ENCODE measurements at regions not wholly inside any gene's neighbourhood (a gene's known extent, or its start where the extent isn't known, plus 50 kb on each side); places are given as distances from the start of the nearest gene placed in this dataset.

DNA sequence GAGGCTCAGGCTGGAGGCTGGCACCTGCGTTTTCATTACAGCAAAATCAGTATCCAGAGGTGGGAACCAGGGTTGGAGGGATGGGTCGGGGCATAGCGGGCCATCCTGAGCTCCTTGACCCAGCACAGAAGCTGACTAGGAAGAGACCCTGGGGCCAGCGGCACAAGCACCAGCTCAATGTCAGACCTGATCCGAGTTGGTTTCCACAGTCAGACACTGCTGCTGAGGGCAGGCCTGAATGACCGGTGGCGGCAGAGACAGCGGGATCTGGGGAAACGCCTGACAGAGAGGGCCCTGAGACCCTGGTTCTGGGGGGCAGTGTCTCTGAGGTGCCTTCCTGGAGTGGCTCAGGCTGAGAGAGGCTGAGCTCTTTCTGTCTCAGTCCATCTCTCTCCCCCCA is 162.0 kb upstream of the C1orf174 start:
- intact Hi-C loops (cut with DNase I; ENCODE audit: low total_unique reads) = no loop called here
- 82 to 83% methylated on average over 8 to 9 of the region's 9 CpGs for WGBS, 2 donors
- no peak overlapping the region for H3K4me3 ChIP-seq (ENCODE audit: low read depth, poor library complexity, severe bottlenecking)
- TF ChIP-seq POLR2A (IDR thresholded peaks at IDR 0.05) = no peak
- TF ChIP-seq, protein P1, sequence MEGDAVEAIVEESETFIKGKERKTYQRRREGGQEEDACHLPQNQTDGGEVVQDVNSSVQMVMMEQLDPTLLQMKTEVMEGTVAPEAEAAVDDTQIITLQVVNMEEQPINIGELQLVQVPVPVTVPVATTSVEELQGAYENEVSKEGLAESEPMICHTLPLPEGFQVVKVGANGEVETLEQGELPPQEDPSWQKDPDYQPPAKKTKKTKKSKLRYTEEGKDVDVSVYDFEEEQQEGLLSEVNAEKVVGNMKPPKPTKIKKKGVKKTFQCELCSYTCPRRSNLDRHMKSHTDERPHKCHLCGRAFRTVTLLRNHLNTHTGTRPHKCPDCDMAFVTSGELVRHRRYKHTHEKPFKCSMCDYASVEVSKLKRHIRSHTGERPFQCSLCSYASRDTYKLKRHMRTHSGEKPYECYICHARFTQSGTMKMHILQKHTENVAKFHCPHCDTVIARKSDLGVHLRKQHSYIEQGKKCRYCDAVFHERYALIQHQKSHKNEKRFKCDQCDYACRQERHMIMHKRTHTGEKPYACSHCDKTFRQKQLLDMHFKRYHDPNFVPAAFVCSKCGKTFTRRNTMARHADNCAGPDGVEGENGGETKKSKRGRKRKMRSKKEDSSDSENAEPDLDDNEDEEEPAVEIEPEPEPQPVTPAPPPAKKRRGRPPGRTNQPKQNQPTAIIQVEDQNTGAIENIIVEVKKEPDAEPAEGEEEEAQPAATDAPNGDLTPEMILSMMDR (IDR thresholded peaks at IDR 0.05) = no peak
- DNase-seq (ENCODE audit: low spot score in 2 of 2) = no peak

DNA sequence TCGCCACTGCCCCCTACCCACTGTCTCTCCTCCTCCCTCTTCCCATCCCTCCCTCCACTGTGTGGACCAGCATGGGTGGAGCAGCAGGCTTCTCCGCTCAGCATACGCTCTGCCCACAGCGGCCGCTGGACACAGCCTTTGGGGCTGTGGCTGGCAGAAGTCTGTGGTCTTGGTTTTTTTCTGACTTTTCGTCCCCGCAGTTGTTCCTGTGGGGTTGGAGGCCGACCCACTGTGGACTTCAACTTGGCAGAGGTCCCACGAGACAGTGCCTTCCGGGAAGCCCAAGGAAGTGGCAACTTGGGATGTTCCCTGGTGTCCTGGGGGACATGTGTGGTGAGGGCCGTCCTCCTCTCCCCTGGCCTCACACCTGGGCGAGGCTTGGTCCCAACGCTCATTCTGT is 162.5 kb upstream of the C1orf174 start:
- WGBS, 2 donors = 70 to 76% methylated on average over 13 of the region's 13 CpGs
- peak in 1 of 2 donors; percentile 62 for DNase-seq (ENCODE audit: low spot score in 2 of 2)
- intact Hi-C loops (cut with DNase I; ENCODE audit: low total_unique reads) = no loop called here
- H3K4me3 ChIP-seq (ENCODE audit: low read depth, poor library complexity, severe bottlenecking) = no peak overlapping the region
- no peak for TF ChIP-seq POLR2A (IDR thresholded peaks at IDR 0.05)
- TF ChIP-seq, protein P1 (IDR thresholded peaks at IDR 0.05) = no peak

DNA sequence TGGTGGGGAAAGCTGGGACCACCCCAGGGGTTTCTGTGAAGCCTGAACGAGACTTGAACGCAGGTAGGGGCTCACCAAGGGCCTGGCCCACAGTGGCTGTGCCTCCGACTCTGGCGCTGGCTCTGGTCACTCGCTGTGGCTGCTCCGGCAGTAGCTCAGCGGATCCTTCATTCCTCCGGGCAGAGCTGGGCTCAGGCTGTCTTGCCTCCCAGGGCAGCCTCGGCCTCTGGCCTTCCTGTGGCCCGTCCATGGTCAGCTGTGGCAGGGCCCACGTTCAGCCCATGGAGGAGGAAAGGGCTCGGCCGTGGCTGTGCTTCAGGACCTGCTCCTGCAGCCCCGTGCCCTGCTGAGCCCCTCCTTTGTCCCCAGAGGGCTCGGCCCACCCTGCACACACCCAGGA is 162.9 kb upstream of the C1orf174 start:
- peak in 1 of 2 donors; percentile 74 for DNase-seq (ENCODE audit: low spot score in 2 of 2)
- intact Hi-C loops (cut with DNase I; ENCODE audit: low total_unique reads) = no loop called here
- no peak for TF ChIP-seq POLR2A (IDR thresholded peaks at IDR 0.05)
- TF ChIP-seq, protein P1 (IDR thresholded peaks at IDR 0.05) = no peak
- WGBS, 2 donors = 84% methylated on average over 7 to 11 of the region's 15 CpGs
- no peak overlapping the region for H3K4me3 ChIP-seq (ENCODE audit: low read depth, poor library complexity, severe bottlenecking)

DNA sequence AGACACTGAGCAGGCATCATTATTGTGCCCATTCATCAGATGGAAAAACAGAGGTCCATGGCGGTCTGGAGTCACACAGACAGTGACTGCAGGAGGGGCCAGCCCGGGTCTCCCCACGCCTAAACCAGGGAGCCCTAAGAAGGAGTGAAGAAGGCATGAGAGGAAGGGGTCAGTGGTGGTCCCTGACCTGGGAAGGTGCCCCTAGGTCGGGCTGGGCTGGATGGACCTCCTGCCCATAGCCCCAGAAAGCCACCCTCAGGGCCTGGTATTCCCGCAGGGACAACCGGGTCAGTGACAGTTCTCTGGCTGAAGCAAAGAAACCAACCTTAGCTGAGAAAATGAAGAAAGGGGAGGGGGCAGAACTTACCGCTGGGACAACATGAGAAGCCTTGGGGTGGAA is 163.4 kb upstream of the C1orf174 start:
- intact Hi-C loops (cut with DNase I; ENCODE audit: low total_unique reads) = no loop called here
- DNase-seq (ENCODE audit: low spot score in 2 of 2) = peak in 1 of 2 donors; percentile 48
- TF ChIP-seq, protein P1 (IDR thresholded peaks at IDR 0.05) = no peak
- TF ChIP-seq POLR2A (IDR thresholded peaks at IDR 0.05) = no peak
- 62 to 70% methylated on average over 7 of the region's 7 CpGs for WGBS, 2 donors
- no peak overlapping the region for H3K4me3 ChIP-seq (ENCODE audit: low read depth, poor library complexity, severe bottlenecking)

DNA sequence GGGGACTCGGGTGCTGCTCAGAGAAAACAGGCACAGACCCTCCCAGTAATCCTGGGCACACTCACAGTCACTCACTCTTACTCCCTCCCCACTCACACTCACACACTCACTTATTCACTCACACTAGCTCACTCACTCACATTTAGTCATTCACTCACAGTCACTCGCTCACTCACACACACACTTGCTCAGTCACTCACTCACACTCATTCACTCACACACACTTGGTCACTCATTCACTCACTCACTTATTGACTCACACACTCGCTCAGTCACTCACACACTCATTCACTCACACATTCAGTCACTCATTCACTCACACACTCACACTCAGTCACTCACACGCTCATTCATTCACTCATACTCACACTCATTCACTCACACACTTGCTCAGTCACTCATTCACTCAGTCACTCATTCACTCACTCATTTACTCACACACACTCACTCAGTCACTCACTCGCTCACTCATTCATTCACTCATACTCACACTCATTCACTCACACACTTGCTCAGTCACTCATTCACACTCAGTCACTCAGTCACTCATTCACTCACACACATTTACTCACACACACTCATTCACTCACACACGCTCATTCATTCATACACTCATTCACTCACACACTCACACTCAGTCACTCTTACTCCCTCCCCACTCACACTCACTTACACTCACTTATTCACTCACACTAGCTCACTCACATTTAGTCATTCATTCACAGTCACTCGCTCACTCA is 164.2 kb upstream of the C1orf174 start:
- TF ChIP-seq POLR2A (IDR thresholded peaks at IDR 0.05) = no peak
- TF ChIP-seq, protein P1 (IDR thresholded peaks at IDR 0.05) = no peak
- intact Hi-C loops (cut with DNase I; ENCODE audit: low total_unique reads) = no loop called here
- no peak for DNase-seq (ENCODE audit: low spot score in 2 of 2)
- H3K4me3 ChIP-seq (ENCODE audit: low read depth, poor library complexity, severe bottlenecking) = no peak overlapping the region
- 45 to 88% methylated on average over 7 of the region's 7 CpGs for WGBS, 2 donors
